HepG2 (cell line): ENCODE measurements at regions not wholly inside any gene's neighbourhood (a gene's known extent, or its start where the extent isn't known, plus 50 kb on each side); places are given as distances from the start of the nearest gene placed in this dataset.

Experiments
- ATAC-seq: fragments of 200-7000 bp; cut with Tn5 transposase; 3 replicates; pipeline ENCODE4 v1.9.1; 2020; ENCODE audit warnings: mild to moderate bottlenecking, moderate library complexity
- BruUV-seq: library from RNA; stranded (reverse); fragments of 400-500 nt; replicated peaks from 2 replicates; lab custom pipeline; 2021; lab: Mats Ljungman, UMichigan
- CTCF ChIA-PET: fragments of 300-600 bp; formaldehyde crosslinking; extraction: SDS; loops from one replicate; lab custom pipeline; 2021; ENCODE audit warnings: low total read pairs, inconsistent platforms, low intra/inter-chr PET ratio; lab: Yijun Ruan, JAX
- POLR2A ChIA-PET: fragments of 350-600 bp; sonication (Branson Sonifier 250); formaldehyde crosslinking; loops from one replicate; lab custom pipeline; 2020; ENCODE audit warnings: antibody characterized with exemption, inconsistent platforms; lab: Yijun Ruan, JAX
- DNase-seq: peaks from one replicate; pipeline ENCODE4 v3.0.0-alpha.2; 2015; ENCODE audit warnings: low spot score
- FAIRE-seq: peaks from 3 replicates; lab custom pipeline; 2011; peaks lifted over from hg19 to GRCh38; lab: Jason Lieb, UNC
- H2AFZ ChIP-seq: one replicate; pipeline ENCODE4 v1.6.1; 2011; ENCODE audit warnings: low read length, inconsistent platforms
- H3K27ac ChIP-seq: fragments of 300-600 bp; 3 replicates; pipeline ENCODE4 v1.8.0; 2011; ENCODE audit warnings: mixed run types, mild to moderate bottlenecking, mixed read lengths, low read length, inconsistent platforms; ENCODE audit not compliant: insufficient read depth; ENCODE audit errors: extremely low read length
- H3K27me3 ChIP-seq, 2 experiments: fragments of 200-600 bp in 1 of 2; 2 replicates in 1 of 2; 3 replicates in 1 of 2; pipeline versions ENCODE4 v1.6.0 to v1.8.0; 2011; ENCODE audit warnings: low read length in 2 of 2, mild to moderate bottlenecking in 2 of 2, moderate library complexity in 2 of 2, inconsistent platforms in 1 of 2; ENCODE audit not compliant: insufficient read depth in 2 of 2, control insufficient read depth in 1 of 2
- H3K36me3 ChIP-seq, 2 experiments: fragments of 200-600 bp in 1 of 2; replicated peaks in 1 of 2; 2 replicates in 1 of 2; 3 replicates in 1 of 2; pipeline versions ENCODE4 v1.5.1 to v1.8.0; 2011; ENCODE audit warnings: low read length in 2 of 2, inconsistent platforms in 1 of 2; ENCODE audit not compliant: insufficient read depth in 2 of 2, control insufficient read depth in 1 of 2
- H3K4me1 ChIP-seq: 2 replicates; pipeline ENCODE4 v1.5.1; 2012; ENCODE audit warnings: low read length, inconsistent platforms; ENCODE audit not compliant: insufficient read depth
- H3K4me2 ChIP-seq: 2 replicates; pipeline ENCODE4 v1.6.0; 2011; ENCODE audit warnings: low read depth, low read length, inconsistent platforms
- H3K4me3 ChIP-seq, 3 experiments: fragments of 200-600 bp in 1 of 3; sonication (generic), shearing (Covaris generic) in 1 of 3; replicated peaks in 1 of 3; 2 replicates each; pipeline ENCODE4 v1.5.1; 2011 to 2016; ENCODE audit warnings: low read length in 3 of 3, inconsistent platforms in 2 of 3, low read depth in 2 of 3, mild to moderate bottlenecking in 2 of 3, control low read depth in 1 of 3, mixed read lengths in 1 of 3; ENCODE audit not compliant: insufficient read depth in 1 of 3
- H3K79me2 ChIP-seq: one replicate; pipeline ENCODE4 v1.6.1; 2011; ENCODE audit warnings: low read length, inconsistent platforms; ENCODE audit not compliant: insufficient read depth
- H3K9ac ChIP-seq: 2 replicates; pipeline ENCODE4 v1.6.0; 2011; ENCODE audit warnings: mild to moderate bottlenecking, low read depth, low read length, inconsistent platforms; ENCODE audit not compliant: insufficient read depth
- H3K9me3 ChIP-seq: 2 replicates; pipeline ENCODE4 v1.5.1; 2012; ENCODE audit warnings: mild to moderate bottlenecking, low read length
- H4K20me1 ChIP-seq: 2 replicates; pipeline ENCODE4 v1.6.0; 2011; ENCODE audit warnings: inconsistent platforms, mild to moderate bottlenecking, low read length, moderate library complexity; ENCODE audit not compliant: insufficient read depth
- BCLAF1 ChIP-seq: fragments of 450-650 bp; IDR thresholded peaks from 2 replicates; pipeline ENCODE4 v1.6.1; 2017; ENCODE audit warnings: mild to moderate bottlenecking
- ESRRA ChIP-seq: sonication (generic); formaldehyde crosslinking; IDR thresholded peaks from 2 replicates; pipeline ENCODE4 v1.5.1; 2020; ENCODE audit warnings: mild to moderate bottlenecking, low read depth, missing genetic modification reagents
- GABPB1 ChIP-seq: IDR thresholded peaks from 2 replicates; pipeline ENCODE4 v1.6.1; 2016; ENCODE audit warnings: mild to moderate bottlenecking, missing genetic modification reagents, moderate library complexity, missing compliant biosample characterization
- GATAD2A ChIP-seq: IDR thresholded peaks from 2 replicates; pipeline ENCODE4 v1.6.1; 2016
- HMGXB3 ChIP-seq: sonication (generic); formaldehyde crosslinking; IDR thresholded peaks from 2 replicates; pipeline ENCODE4 v1.4.0; 2020; ENCODE audit warnings: missing genetic modification reagents, borderline replicate concordance
- PRDM10 ChIP-seq: sonication (generic); formaldehyde crosslinking; IDR thresholded peaks from 2 replicates; pipeline ENCODE4 v1.4.0; 2020; ENCODE audit warnings: low read depth, missing genetic modification reagents
- SIX1 ChIP-seq: sonication (generic); formaldehyde crosslinking; IDR thresholded peaks from 2 replicates; pipeline ENCODE4 v1.4.0; 2020; ENCODE audit warnings: missing genetic modification reagents, borderline replicate concordance
- ZNF296 ChIP-seq: sonication (generic); formaldehyde crosslinking; conservative IDR thresholded peaks from 2 replicates; pipeline ENCODE4 v1.5.0; 2020; ENCODE audit warnings: mild to moderate bottlenecking, missing genetic modification reagents
- ZNF766 ChIP-seq: sonication (generic); formaldehyde crosslinking; IDR thresholded peaks from 2 replicates; pipeline ENCODE4 v1.5.0; 2020; ENCODE audit warnings: missing genetic modification reagents, borderline replicate concordance
- WGBS: methylation state at CpG from one replicate; pipeline ENCODE4 v1.1.6; 2017; ENCODE audit warnings: low lambda C conversion rate; 5-methylcytosine and 5-hydroxymethylcytosine counted together
- in situ Hi-C: cut with HindIII; loops from 2 replicates; pipeline ENCODE4 v1.10.0; 2017; ENCODE audit warnings: low pct_unique_long_range_greater_than_20kb; ENCODE audit not compliant: extremely low pct_ligation_motif_present
- intact Hi-C: fragments of 100-400 bp; cut with micrococcal nuclease; formaldehyde crosslinking; loops from one replicate; pipeline ENCODE4 v1.10.0; 2022; ENCODE audit not compliant: unreplicated experiment

GRCh38 chr12:126523891-126524290 lies 1458.7 kb downstream of the AACS start:
- ChIA-PET CTCF (no interaction called here), POLR2A (no interaction called here)
- Histone ChIP-seq H3K4me2 (no peak overlapping the region), H4K20me1 (no peaks in the 10 kb centered on the region), H3K79me2 (no peaks in the 10 kb centered on the region), H3K4me1 (no peaks in the 10 kb centered on the region), H3K9me3 (peaks cover 77% of the 10 kb centered on the region), H3K9ac (no peak overlapping the region), H3K27ac (no peak overlapping the region), H3K4me3 (no peak overlapping the region), H3K36me3 (no peaks in the 10 kb centered on the region), H3K27me3 (no peaks in the 10 kb centered on the region; a peak in 1 of 5 replicates), H2AFZ (no peak overlapping the region)
- intact Hi-C loops = no loop called here
- no peak for DNase-seq
- 3% methylated on average over 7 of the region's 7 CpGs for WGBS
- no peak for FAIRE-seq
- no TSS peak for BruUV-seq
- in situ Hi-C loops = no loop called here
- no peak for ATAC-seq
- TF ChIP-seq GATAD2A (CRISPR knock-in tag) = no peak
- TF ChIP-seq ZNF296 = no peak
- TF ChIP-seq ZNF766 (CRISPR knock-in tag) = no peak
- TF ChIP-seq HMGXB3 (CRISPR knock-in tag) = no peak
- TF ChIP-seq ESRRA = no peak
- no peak for TF ChIP-seq BCLAF1
- no peak for TF ChIP-seq SIX1
- TF ChIP-seq GABPB1 (CRISPR knock-in tag) = no peak
- TF ChIP-seq PRDM10 (CRISPR knock-in tag) = no peak
